PC-3 (cell line): ENCODE measurements at regions not wholly inside any gene's neighbourhood (a gene's known extent, or its start where the extent isn't known, plus 50 kb on each side); places are given as distances from the start of the nearest gene placed in this dataset.

Source experiments
- CTCF ChIP-seq: fragments of 300-600 bp; sonication (generic); conservative IDR thresholded peaks from 2 replicates; pipeline ENCODE4 v1.5.1; 2017; ENCODE audit warnings: antibody characterized with exemption, low read depth, mild to moderate bottlenecking, low read length
- EZH2 ChIP-seq: fragments of 300-600 bp; sonication (generic); IDR thresholded peaks from one replicate; pipeline ENCODE4 v1.6.1; 2017; ENCODE audit warnings: antibody characterized with exemption, mild to moderate bottlenecking, low read length; ENCODE audit not compliant: unreplicated experiment
- EZH2phosphoT487 ChIP-seq: fragments of 300-600 bp; sonication (generic); IDR thresholded peaks from 2 replicates; pipeline ENCODE4 v1.6.1; 2018; ENCODE audit warnings: mild to moderate bottlenecking, antibody characterized with exemption, low read length, borderline replicate concordance

- TF ChIP-seq CTCF: no peak
- no peak for TF ChIP-seq EZH2phosphoT487
- TF ChIP-seq EZH2: no peak
Observed at GRCh38 chrX:45731448-45731847, 530.8 kb upstream of the DIPK2B start.
